Lung microvascular endothelial cell (primary cell): ENCODE measurements at regions not wholly inside any gene's neighbourhood (a gene's known extent, or its start where the extent isn't known, plus 50 kb on each side); places are given as distances from the start of the nearest gene placed in this dataset.

ENCODE experiments used
- DNase-seq, 2 donors: peaks; one replicate each; pipeline versions ENCODE4 v3.0.0 to v3.0.0-alpha.2; 2010; ENCODE audit warnings: low read depth in 2 of 2

- DNase-seq: no peak
Observed at GRCh38 chr1:5526822-5527551, 465.2 kb downstream of the NPHP4 start.

DNA sequence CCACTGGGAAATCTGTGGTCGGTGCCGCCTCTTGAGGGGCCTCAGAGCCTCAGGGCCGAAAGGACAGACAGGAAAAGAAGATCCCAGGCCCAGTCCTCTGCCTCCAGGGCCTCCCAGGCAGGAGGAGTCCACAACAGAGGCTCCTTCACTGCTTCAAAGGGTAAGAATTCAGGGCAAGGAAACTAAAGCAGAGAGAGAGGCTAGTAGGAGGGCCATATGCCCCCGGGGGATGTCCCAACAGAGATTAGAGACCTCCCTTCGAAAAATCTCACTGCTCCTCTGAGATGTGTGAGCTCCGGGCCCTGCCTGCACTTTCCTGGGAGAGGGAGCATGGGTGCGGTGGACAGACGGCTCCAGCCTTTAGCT lies 465.9 kb downstream of the NPHP4 start:
- DNase-seq: no peak

- no peak for DNase-seq
Observed at GRCh38 chr1:5525597-5526384, 466.4 kb downstream of the NPHP4 start.

GRCh38 chr1:5522531-5523145 lies 469.6 kb downstream of the NPHP4 start:
- DNase-seq: no peak

DNA sequence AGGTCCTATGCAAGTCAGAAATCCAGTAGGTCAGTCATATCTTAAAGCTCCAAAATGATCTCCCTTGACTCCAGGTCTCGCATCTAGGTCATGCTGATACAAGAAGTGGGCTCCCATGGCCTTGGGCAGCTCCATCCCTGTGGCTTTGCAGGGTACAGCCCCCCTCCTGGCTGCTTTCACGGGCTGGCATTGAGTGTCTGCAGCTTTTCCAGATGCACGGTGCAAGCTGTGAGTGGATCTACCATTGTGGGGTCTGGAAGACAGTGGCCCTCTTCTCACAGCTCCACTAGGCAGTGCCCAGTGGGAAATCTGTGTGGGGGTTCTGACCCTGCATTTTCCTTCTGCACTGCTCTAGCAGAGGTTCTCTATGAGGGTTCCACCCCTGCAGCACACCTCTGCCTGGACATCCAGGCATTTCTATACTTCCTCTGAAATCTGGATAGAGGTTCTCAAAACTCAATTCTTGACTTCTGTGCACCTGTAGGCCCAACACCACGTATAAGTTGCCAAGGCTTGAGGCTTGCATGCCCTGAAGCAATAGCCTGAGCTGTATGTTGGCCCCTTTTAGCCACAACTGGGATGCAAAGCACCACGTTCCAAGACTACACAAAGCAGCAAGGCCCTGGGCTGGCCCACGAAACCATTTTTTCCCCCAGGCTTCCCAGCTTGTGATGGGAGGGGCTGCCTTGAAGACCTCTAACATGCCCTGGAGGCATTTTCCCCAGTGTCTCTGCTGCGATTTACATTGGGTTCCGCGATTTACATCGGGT lies 472.7 kb downstream of the NPHP4 start:
- no peak for DNase-seq

GRCh38 chr1:5516756-5517155 lies 475.5 kb downstream of the NPHP4 start:
- no peak for DNase-seq

GRCh38 chr1:5515501-5515900 lies 476.7 kb downstream of the NPHP4 start:
- no peak for DNase-seq

GRCh38 chr1:5514527-5515183 lies 477.6 kb downstream of the NPHP4 start:
- DNase-seq: peak; percentile 48 to 56

DNA sequence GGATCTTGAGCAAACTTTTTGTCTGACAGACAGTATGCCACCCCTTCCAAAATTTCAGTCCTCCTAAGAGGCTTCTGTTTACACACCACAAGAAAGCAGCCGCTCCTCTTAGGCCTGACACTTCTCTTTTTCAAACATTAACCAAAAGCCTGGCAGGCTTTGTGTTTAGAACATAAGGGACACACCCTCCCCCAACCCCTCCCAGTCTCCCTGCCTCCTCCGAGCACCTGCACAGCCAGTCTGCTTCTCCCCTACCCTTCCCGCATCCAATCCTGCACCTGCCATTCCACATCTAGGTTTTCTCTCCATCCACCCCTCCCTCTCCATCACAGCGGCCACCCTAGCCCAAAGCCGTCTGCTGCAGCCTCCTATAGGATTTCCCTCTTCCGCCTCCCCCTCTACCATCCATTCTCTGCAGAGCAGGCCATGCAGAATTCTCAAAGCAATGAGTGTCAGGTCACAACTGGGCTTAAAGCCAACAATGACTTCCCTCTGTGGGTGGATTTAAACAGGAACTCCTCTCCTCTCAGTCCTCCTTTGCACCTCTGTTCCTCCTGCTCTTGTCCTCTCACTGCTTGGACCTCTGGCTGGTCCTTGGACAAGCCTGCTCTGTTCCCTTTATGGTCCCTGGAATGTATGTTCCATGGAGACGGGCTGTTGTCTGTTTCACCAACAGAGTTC lies 478.2 kb downstream of the NPHP4 start:
- no peak for DNase-seq

DNA sequence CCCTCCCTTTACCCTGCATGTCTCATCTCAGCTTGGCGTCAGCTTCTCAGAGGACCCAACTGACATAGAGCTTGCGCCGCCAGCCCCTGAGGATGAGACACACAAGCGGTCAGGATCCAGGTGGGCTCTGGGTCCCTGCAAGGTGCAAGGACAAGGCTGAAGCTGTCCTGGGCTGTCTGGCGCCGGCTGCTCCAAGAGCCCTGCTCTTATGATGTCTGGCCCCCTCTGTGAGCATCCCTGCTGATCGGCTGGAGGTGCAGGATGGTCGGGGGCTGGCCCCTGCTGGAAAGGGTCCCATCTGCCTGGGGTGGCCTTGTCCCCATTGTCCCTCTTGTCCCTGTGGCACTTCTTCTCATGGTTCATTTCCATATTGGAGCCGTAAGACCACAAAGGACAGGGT lies 479.0 kb downstream of the NPHP4 start:
- no peak for DNase-seq

GRCh38 chr1:5511381-5512097 lies 480.7 kb downstream of the NPHP4 start:
- DNase-seq: no peak

DNA sequence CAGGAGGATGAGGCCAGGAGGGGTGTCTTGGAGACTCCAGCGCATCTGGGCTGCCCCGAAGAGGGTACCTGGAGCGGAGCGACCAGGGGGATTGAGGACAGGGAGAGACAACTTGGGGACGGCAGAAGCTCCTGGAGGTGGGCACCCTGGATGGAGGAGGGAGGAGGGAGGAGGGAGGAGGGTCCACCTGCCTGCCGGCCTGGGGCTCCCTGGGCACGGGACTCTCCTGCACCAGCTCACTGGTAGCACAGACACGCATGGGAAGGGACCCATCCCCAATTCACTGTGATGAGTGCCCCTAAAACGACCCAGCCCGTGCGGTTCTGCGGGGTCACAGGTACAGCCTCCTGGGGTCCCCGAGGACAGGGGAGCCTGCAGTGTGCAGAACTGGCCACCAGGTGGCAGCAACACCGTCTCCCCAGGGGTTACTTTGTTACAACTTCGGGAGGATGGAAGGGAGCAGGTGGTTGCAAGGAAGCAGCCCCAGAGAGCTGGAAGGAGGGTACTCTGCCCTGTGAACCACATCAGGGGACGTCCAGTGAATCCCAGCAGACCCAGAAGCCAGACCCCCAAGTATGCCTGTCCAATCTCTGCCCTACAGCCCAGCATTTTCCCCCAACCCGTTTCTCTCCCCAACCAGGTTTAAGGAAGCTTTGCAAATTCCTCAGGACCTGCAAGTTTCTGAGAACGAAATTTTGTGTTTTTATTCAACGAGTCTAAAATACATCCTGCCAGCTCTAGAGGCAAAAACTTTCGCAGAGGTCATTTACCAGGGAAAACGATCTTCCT lies 482.4 kb downstream of the NPHP4 start:
- DNase-seq: peak; percentile 42 to 52

- no peak for DNase-seq
Observed at GRCh38 chr1:5508669-5509330, 483.4 kb downstream of the NPHP4 start.

DNA sequence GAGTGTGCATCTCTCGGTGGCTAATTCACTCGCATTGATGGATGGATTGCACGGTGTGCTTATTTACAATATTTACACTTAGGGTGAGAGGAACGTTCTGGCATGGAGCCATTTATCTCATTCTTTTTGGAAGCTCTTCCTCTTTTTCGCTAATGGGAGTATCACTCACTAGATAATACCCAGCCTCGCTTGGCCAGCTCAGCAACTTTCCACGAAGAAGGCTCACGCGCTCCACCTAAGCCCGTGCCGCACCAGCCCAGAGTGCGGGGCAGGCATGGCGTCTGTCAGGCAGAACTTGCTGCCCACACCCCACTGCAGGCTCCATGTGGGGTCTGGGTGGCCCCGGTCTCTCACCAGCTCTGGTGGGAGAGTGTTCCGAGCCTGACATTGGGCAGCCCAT lies 484.9 kb downstream of the NPHP4 start:
- no peak for DNase-seq

GRCh38 chr1:5506634-5507033 lies 485.6 kb downstream of the NPHP4 start:
- DNase-seq: no peak

- DNase-seq: no peak
Observed at GRCh38 chr1:5505944-5506343, 486.3 kb downstream of the NPHP4 start.

GRCh38 chr1:5504364-5504740 lies 487.9 kb downstream of the NPHP4 start:
- DNase-seq: no peak

- no peak for DNase-seq
Observed at GRCh38 chr1:5503556-5504363, 488.5 kb downstream of the NPHP4 start.
